GM21360 (cell line): ENCODE measurements at regions not wholly inside any gene's neighbourhood (a gene's known extent, or its start where the extent isn't known, plus 50 kb on each side); places are given as distances from the start of the nearest gene placed in this dataset.

Experiments used
- ATAC-seq: cut with Tn5 transposase; IDR thresholded peaks from one replicate; pipeline ENCODE4 v1.9.1; 2021; ENCODE audit warnings: mild to moderate bottlenecking, moderate library complexity; ENCODE audit not compliant: unreplicated experiment

GRCh38 chr2:42865884-42866881 lies 73.8 kb upstream of the HAAO start:
- ATAC-seq = no peak

DNA sequence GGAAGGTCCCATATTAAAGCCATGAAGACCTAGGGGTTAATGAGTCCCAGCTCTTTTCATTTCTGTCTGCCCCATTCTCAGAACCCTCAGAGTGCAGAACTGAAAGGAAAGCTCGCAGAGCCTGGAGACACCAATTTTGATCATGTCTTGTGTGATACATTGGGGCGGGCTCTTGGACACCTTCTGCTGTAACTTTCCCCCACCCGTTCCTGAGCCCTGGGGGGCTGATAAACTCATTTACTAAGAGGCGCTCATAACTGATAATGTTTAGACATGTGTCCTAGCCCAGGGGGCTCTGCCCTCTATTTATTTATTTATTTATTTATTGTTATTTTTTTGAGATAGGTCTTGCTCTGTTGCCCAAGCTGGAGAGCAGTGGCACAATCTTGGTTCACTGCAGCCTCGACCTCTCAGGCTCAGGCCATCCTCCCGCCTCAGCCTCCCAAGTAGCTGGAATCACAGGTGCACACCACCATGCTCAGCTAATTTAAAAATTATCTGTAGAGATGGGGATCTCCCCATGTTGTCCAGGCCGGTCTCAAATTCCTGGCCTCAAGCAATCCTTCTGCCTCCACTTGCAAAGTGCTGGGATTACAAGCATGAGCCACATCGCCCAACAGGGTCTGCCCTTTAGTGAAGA lies 72.4 kb upstream of the HAAO start:
- ATAC-seq = no peak

DNA sequence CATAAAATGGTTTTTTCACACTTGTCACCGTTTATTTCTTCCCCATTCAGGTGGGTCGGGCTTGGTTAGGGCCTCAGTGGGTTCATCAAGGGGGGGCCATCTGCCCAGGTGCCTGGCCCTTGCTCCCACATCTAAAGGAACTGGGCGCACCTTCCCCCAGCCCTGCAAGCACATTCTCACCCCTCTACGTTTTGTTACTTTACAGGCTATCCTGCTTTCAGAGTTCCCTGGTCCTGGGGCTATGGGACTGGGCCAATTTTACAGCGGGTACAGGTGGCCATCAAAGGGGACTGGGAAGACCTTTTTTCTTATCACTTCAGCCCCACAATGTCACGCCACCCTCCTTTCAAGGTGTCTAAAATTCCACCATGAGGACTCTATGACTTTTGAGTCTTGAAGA lies 71.8 kb upstream of the HAAO start:
- ATAC-seq = no peak

DNA sequence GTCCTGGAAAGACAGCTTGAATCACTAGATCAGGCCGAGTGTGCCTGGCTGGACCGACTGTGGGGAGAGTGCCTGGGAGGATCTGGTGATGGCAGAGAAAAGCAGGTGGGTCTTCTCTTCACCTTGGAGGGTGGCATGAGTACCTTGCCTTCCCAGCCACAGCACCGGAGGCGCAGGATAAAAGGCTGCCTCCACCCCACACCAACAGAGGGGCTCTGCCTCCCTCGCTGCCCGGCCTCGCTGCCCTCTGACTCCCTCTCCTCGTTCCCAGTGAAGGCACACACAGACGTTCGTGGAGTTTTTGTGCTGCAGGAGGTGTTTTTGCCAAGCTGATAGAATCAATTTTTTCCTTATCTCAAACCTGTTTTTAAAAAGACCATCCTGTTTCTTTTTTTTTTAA lies 71.4 kb upstream of the HAAO start:
- no peak for ATAC-seq

- ATAC-seq = no peak
Measured at GRCh38 chr2:42863320-42863719, 70.9 kb upstream of the HAAO start.

DNA sequence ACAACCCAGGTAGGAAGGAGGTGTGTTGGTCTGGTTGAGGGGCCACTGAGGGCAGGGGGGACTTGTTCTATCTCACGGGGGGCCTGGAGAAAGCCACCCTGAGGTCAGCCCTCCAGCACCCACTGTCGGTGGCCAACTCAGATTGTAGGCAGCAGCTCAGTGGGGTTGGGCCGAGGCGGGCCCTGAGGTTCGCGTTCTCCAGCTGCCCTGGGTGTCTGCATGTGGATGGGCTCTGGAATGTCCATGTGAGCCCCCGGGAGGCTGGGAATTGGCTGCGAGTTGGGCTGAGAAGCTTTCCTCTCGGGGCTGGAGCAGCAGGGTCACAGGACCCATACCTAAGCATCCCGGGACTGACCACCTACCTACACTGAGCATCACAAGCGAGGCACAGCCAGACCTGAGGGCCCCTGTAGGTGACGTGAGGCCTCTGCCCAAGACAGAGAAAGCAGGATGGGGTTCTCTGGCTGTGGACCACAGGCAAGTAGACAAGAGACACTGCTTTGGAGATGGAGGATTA lies 70.3 kb upstream of the HAAO start:
- ATAC-seq = no peak

DNA sequence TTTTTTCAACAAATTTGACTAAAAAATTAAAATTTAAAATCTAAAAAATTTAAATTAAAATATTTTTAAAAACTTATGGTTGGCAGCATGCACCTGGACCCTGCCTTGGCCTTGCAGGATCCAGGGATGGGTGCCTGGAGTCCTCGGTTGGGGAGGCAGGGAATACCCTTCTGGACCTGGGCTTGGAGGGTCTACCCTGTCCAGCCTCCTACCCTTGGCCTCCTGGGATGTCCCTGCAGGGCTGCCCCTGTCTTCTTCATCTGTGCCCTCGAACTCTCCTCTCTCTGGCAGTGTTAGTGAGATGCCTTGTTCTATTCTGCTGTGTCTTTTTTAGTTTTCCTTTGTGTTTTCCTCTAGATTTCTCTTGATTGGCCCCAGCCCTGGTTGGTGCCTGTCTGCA lies 68.9 kb upstream of the HAAO start:
- ATAC-seq = no peak

DNA sequence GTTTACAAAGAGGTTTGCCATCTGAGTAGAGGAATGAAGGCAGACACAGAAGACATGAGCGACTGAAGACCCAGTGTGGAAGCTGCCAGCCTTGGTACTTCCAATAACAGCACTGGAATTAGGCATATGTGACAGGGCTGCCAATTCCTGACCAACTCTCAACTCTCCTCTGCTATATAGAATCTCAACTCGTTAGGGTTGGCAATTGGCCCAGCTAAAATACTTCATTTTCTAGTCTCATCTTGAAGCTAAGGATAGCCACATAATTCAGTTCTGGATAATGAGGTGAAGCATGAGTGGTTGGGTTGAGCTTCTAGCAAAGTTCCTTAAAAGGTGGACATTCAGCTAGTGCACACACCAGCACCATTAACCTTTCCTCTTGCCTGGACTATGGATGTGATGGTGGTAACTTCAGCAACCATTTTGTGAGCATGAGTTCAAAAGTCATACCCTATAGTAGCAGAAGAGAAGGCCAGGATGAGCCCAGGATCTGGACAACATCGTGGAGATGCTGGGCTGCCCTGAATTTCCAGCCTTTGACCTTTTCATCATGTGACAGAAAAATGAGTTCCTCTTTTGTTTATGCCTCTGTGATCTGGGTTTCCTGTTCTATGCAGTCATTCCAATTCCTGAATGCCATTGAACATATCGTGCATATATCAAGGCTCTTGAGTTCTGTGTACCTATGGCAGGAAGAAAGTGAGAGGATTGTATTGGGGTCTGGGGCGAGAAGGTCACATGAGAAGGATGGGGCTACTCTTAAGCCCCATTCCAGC lies 68.1 kb upstream of the HAAO start:
- no peak for ATAC-seq

DNA sequence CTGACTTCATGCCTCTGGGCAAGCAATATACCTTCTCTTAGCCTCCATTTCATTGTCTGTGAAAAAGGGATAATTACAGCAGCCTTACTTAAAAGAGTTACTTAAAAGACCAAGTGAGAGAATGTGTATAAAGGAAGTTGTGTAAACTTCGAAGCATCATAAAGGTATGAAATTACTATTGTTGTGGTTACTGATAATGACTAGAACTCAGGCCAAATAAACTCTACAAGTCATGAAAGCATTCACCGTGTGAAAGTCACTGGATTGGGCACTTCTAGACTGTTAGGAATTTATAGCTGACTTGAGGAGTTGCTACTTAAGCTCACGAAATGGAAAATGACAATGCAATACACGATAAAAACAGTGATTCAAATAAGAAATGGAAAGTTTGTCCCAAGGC lies 67.4 kb upstream of the HAAO start:
- ATAC-seq = no peak

- no peak for ATAC-seq
Measured at GRCh38 chr2:42859006-42859552, 66.7 kb upstream of the HAAO start.

DNA sequence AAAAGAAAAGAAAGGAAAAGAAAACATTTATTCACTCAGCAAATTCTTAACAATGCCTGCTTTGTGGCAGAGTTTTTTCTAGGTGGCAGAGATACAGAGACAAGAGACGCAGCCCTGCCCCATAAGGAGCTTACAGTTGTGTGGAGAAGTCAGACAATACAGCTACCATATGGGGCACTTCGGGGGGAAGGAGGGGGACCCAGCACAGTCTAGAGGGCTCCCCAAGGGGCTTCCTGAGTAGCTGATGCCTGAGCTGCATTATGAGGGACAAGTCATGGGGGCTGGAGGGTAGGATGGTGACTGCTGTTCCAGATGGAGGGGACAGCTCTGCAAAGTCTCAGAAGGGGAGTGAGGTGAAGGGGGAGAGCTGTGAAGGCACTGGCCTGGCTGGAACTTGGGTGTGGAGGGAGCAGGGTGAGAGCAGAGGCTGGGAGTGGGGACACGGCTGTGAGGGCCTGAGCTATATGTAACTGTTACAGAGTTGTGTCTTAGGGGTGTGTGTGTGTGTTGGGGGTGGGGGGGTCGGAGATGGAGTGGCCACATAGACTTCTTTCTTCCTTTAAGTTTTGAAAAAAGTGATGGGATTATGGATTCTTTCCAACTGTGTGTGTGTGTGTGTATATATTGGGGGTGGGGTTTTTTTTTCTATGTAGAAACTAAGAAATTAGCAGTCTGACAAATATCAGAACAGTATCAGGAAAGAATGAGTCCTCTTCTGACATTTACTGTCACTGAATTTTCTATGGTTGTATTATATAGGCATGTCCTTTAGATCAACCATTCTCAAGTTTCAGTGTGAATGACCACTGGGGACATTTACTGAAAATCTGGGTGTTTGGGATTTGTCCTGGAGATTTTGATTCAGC lies 66.0 kb upstream of the HAAO start:
- no peak for ATAC-seq

DNA sequence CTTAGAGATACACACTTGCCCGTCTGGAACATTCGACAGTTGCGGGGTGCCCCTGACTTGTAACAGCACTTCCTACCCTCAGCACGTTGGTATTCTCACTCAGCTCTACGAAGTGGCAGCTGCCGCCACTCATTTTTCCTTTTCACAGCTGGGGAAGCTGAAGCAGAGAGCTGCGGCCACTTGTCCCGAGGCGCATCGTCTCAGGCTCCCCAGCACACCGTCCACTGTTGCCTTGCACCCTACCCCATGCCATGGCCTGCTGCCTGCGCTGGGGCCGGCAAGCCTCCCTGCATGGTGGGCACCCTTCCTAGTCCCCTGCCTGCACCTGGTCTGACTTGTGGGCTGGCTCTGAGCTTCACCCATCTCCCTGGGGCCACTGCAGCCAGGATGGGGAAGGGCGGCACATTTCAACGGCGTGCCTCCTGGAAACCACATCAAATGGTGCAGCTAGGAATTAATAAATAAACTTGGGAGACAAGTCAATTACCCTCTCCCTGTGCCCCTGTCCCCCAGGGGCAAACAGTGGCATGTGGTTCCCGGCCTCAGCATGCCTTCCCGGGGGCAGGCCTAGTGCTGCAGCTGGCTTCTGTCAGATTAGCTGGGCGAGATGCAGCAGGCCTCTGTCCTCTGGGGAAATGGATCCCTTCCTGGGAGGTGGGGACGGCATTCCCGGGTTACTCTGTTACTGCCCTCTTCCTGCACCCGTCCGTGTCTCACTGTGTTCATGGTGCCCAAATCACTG lies 64.7 kb upstream of the HAAO start:
- no peak for ATAC-seq

GRCh38 chr2:42856106-42856860 lies 63.9 kb upstream of the HAAO start:
- ATAC-seq = no peak

- no peak for ATAC-seq
Measured at GRCh38 chr2:42855221-42855970, 63.0 kb upstream of the HAAO start.

DNA sequence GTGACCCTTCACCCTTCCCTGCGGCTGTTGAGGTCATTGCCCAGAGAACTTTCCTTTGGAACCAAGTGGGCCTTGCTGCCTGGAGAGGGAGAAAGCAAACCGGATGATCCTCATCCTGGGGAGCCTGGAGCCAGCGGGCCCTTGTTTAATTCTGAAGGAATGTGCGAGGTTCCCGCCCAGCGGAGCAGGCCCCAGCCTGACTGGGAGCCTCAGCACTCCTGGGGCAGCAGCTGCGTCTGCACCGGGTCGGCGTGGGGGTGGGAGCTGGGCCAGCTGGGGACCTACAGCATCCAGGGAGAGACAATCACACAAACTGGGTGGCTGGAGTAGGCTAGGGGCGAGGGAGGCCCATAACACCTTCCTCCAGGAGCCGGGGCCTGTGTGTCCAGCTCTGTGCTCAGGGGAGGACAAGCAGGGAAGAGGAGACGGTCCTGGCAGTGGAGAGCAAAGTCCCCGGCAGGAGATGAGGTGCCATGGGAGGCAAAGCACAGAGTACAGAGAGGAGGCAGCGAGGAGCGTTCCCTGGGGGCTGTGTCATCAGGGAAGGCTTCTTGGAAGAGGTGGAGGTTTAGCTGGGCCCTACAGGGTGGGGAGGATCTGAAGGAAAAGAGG lies 61.9 kb upstream of the HAAO start:
- no peak for ATAC-seq

DNA sequence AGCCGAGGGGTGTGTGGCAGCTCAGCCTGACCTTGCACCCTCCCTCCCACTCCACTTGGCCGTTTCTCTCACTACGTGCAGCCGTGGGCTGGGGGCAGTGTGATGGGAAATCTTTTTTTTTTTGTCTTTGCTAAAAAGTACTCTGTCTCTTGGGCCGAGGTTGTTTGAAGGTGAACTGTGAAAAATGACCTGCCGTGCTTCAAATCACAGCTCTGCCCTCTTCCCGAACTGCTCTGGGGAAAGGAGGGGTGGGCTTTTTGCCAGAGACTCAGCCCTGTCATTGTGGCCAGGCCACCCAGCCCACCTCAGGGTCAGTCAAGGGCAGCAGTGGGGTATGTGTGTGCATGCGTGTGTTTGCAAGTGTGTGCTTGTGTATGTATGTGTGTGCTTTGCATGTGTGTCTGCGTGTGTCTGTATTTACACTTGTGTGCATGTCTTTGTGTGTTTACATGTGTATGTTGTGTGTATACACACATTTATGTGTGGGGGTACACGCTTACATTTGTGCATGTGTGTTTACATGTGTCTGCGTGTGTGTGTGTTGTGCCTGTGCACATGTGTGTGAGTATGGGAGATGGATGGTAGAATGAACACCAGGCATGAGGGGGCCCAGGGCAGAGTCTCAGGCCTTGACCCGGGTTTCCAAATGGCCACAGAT lies 61.3 kb upstream of the HAAO start:
- ATAC-seq = no peak

GRCh38 chr2:42852798-42853197 lies 60.4 kb upstream of the HAAO start:
- no peak for ATAC-seq
